Suprapubic skin (tissue), 4 donors: ENCODE measurements at regions not wholly inside any gene's neighbourhood (a gene's known extent, or its start where the extent isn't known, plus 50 kb on each side); places are given as distances from the start of the nearest gene placed in this dataset.

ENCODE experiments used
- DNase-seq, 2 donors: peaks; one replicate each; pipeline ENCODE4 v3.0.0-alpha.2; 2019; ENCODE audit warnings: low spot score in 2 of 2
- H3K27ac ChIP-seq: fragments of 200-600 bp; sonication (generic); one replicate; pipeline ENCODE4 v1.5.1; 2019
- H3K27me3 ChIP-seq: fragments of 200-600 bp; sonication (generic); one replicate; pipeline ENCODE4 v1.5.1; 2019
- H3K36me3 ChIP-seq: fragments of 200-600 bp; sonication (generic); one replicate; pipeline ENCODE4 v1.5.1; 2019
- H3K4me1 ChIP-seq: fragments of 200-600 bp; sonication (generic); one replicate; pipeline ENCODE4 v1.5.1; 2019
- H3K4me3 ChIP-seq: fragments of 200-600 bp; sonication (generic); one replicate; pipeline ENCODE4 v1.5.1; 2019; ENCODE audit warnings: mild to moderate bottlenecking
- H3K9me3 ChIP-seq: fragments of 200-600 bp; sonication (generic); one replicate; pipeline ENCODE4 v1.5.1; 2019
- EP300 ChIP-seq: sonication (generic); formaldehyde crosslinking; IDR thresholded peaks from one replicate; pipeline ENCODE4 v1.6.1; 2017; ENCODE audit warnings: antibody characterized with exemption
- POLR2A ChIP-seq, 2 donors: fragments of 450-650 bp; IDR thresholded peaks; one replicate each; pipeline ENCODE4 v1.6.1; 2017; ENCODE audit warnings: antibody characterized with exemption in 2 of 2, mild to moderate bottlenecking in 2 of 2, moderate library complexity in 2 of 2
- POLR2AphosphoS5 ChIP-seq, 3 donors: sonication (generic); formaldehyde crosslinking; IDR thresholded peaks; one replicate each; pipeline ENCODE4 v1.6.1; 2017; ENCODE audit warnings: antibody characterized with exemption in 3 of 3
- WGBS: methylation state at CpG from one replicate; pipeline ENCODE4 v1.1.5; 2018; 5-methylcytosine and 5-hydroxymethylcytosine counted together
- TF ChIP-seq, protein P1 (sequence below), 2 donors: fragments of 200-600 bp in 1 of 2; fragments of 450-650 bp in 1 of 2; sonication (generic) in 1 of 2; IDR thresholded peaks; one replicate each; pipeline ENCODE4 v1.5.1; 2016 to 2019; ENCODE audit warnings: antibody characterized with exemption in 2 of 2, mild to moderate bottlenecking in 1 of 2, moderate library complexity in 1 of 2

DNA sequence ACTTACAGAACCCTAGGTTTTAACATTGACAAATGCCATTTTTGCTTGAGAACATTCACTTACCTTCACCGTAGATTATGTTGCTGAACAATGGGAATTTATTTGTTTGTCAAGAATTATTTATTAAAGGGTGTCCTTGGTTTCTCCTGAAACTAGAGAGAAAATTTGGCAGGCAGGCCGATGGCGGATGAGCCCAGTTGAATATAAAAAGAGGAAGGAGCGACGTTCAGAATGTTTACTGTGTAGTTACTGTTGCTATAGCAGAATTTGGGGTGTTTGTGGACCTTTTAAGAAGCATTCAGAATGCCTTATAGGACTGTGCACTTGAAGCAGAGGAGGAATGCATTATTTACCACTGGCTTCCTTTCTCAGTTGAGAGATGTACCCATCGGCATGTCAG lies 268.2 kb downstream of the CDH10 start:
- 72% methylated on average over 6 of the region's 6 CpGs for WGBS
- no peak for TF ChIP-seq POLR2A (IDR thresholded peaks at IDR 0.05)
- no peak overlapping the region for H3K27ac ChIP-seq
- no peak overlapping the region for H3K4me3 ChIP-seq
- H3K9me3 ChIP-seq: no peaks in the 10 kb centered on the region
- H3K36me3 ChIP-seq: no peaks in the 10 kb centered on the region
- DNase-seq: no peak
- no peaks in the 10 kb centered on the region for H3K27me3 ChIP-seq
- no peaks in the 10 kb centered on the region for H3K4me1 ChIP-seq

DNA sequence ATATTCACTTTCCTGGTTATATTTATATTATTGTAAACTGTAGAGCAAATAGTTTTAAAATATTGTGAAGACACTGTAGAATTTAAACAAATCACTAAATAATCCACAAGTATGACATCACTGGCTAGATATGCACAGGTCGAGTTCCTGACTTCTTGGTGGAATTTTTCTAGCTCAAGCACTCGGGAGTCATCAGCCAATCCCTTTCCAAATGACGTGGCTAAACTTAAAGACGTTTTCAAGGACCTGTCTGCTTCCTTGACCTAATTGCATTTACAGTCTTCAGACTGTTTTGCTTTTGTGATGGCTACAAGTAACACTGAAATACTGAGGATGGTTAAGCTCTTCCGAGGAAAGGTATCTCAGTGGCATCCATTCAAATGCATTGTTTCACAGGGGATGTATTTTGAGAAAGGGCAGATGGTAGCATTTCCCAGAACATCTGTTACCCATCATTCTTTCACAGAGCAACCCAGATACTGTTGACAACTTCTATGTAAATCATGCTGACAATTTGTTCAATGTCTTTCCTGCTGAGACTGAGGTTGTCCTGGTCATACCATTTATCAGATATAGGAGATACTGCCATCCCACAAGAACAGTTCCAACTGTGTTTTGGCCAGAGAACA lies 262.8 kb downstream of the CDH10 start:
- no peaks in the 10 kb centered on the region for H3K27me3 ChIP-seq
- H3K27ac ChIP-seq: no peak overlapping the region
- TF ChIP-seq EP300 (no peak), POLR2A (IDR thresholded peaks at IDR 0.05) (no peak), POLR2AphosphoS5 (IDR thresholded peaks at IDR 0.05) (no peak)
- TF ChIP-seq, protein P1, sequence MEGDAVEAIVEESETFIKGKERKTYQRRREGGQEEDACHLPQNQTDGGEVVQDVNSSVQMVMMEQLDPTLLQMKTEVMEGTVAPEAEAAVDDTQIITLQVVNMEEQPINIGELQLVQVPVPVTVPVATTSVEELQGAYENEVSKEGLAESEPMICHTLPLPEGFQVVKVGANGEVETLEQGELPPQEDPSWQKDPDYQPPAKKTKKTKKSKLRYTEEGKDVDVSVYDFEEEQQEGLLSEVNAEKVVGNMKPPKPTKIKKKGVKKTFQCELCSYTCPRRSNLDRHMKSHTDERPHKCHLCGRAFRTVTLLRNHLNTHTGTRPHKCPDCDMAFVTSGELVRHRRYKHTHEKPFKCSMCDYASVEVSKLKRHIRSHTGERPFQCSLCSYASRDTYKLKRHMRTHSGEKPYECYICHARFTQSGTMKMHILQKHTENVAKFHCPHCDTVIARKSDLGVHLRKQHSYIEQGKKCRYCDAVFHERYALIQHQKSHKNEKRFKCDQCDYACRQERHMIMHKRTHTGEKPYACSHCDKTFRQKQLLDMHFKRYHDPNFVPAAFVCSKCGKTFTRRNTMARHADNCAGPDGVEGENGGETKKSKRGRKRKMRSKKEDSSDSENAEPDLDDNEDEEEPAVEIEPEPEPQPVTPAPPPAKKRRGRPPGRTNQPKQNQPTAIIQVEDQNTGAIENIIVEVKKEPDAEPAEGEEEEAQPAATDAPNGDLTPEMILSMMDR (IDR thresholded peaks at IDR 0.05): no peak
- H3K36me3 ChIP-seq: no peaks in the 10 kb centered on the region
- WGBS: 21% methylated on average over 5 of the region's 5 CpGs
- H3K4me1 ChIP-seq: no peaks in the 10 kb centered on the region
- peaks cover 1% of the 10 kb centered on the region for H3K9me3 ChIP-seq
- DNase-seq: no peak
- no peak overlapping the region for H3K4me3 ChIP-seq

DNA sequence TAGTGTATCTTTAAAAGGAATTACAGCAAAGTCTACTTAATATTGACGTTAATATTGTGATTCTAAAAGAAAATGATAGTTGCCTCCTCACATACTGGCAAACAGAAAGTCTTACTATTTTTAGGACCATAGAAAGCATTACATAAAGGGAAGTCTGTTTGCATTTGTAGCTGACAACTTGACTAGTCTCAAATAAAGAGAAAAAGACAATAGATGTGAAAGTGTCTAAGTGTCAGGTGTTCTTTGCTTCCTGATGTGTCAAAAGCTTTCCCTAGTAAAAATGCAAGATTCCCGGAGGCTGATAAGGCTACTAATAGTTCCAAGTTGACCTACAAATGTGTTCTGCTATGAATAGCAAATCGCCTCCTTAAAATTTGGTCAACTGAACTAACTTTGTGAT lies 259.7 kb downstream of the CDH10 start:
- 71% methylated on average over 3 of the region's 3 CpGs for WGBS
- TF ChIP-seq, protein P1 (IDR thresholded peaks at IDR 0.05): no peak
- TF ChIP-seq POLR2AphosphoS5 (IDR thresholded peaks at IDR 0.05) (no peak), EP300 (no peak), POLR2A (IDR thresholded peaks at IDR 0.05) (no peak)
- H3K27ac ChIP-seq: no peak overlapping the region

GRCh38 chr5:24385617-24386016 lies 259.2 kb downstream of the CDH10 start:
- H3K27me3 ChIP-seq: no peaks in the 10 kb centered on the region
- H3K36me3 ChIP-seq: no peaks in the 10 kb centered on the region
- no peaks in the 10 kb centered on the region for H3K4me1 ChIP-seq
- TF ChIP-seq POLR2AphosphoS5 (IDR thresholded peaks at IDR 0.05) (no peak), EP300 (no peak), POLR2A (IDR thresholded peaks at IDR 0.05) (no peak)
- TF ChIP-seq, protein P1 (IDR thresholded peaks at IDR 0.05): no peak
- peaks cover 11% of the 10 kb centered on the region for H3K9me3 ChIP-seq
- no peak for DNase-seq
- no peak overlapping the region for H3K4me3 ChIP-seq
- no peak overlapping the region for H3K27ac ChIP-seq
- WGBS: 60% methylated on average over 1 of the region's 1 CpG

More for the DNA sequence above, 259.7 kb downstream of the CDH10 start:
- Histone ChIP-seq H3K4me3 (no peak overlapping the region), H3K36me3 (no peaks in the 10 kb centered on the region), H3K4me1 (no peaks in the 10 kb centered on the region), H3K27me3 (no peaks in the 10 kb centered on the region), H3K9me3 (peaks cover 11% of the 10 kb centered on the region)
- no peak for DNase-seq

DNA sequence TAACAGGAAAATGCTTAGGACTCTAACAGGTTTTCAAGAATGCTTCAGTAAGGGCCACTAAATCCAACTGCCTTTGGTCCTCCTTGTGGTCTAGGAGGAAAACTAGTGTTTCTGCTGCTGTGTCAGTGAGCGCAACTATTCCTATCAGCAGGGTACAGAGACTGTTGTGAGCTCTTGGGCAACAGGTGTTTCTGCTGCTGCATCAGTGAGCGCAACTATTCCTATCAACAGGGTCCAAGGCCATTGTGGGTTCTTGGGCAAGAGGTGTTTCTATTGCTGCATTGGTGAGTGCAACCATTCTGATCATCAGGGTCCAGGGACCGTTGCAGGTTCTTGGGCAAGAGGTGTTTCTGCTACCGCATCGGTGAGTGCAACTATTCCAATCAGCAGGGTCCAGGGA lies 256.3 kb downstream of the CDH10 start:
- H3K27ac ChIP-seq: no peak overlapping the region
- DNase-seq: no peak
- no peaks in the 10 kb centered on the region for H3K27me3 ChIP-seq
- no peak for TF ChIP-seq POLR2A (IDR thresholded peaks at IDR 0.05)
- TF ChIP-seq EP300: no peak
- TF ChIP-seq, protein P1 (IDR thresholded peaks at IDR 0.05): no peak
- no peak for TF ChIP-seq POLR2AphosphoS5 (IDR thresholded peaks at IDR 0.05)
- H3K4me1 ChIP-seq: no peaks in the 10 kb centered on the region
- H3K36me3 ChIP-seq: no peaks in the 10 kb centered on the region
- H3K4me3 ChIP-seq: no peak overlapping the region
- WGBS: 94% methylated on average over 5 of the region's 5 CpGs
- H3K9me3 ChIP-seq: peaks cover 11% of the 10 kb centered on the region

- TF ChIP-seq EP300 (no peak), POLR2AphosphoS5 (IDR thresholded peaks at IDR 0.05) (no peak), POLR2A (IDR thresholded peaks at IDR 0.05) (no peak)
- TF ChIP-seq, protein P1 (IDR thresholded peaks at IDR 0.05): no peak
- WGBS: 79% methylated on average over 4 of the region's 4 CpGs
- Histone ChIP-seq H3K9me3 (peaks cover 11% of the 10 kb centered on the region), H3K27ac (no peak overlapping the region), H3K4me3 (no peak overlapping the region), H3K27me3 (no peaks in the 10 kb centered on the region), H3K4me1 (no peaks in the 10 kb centered on the region), H3K36me3 (no peaks in the 10 kb centered on the region)
- DNase-seq: no peak
These were observed 254.8 kb downstream of the CDH10 start for GRCh38 chr5:24389968-24390367.
